Peyer's patch (tissue), 4 donors: ENCODE measurements at regions not wholly inside any gene's neighbourhood (a gene's known extent, or its start where the extent isn't known, plus 50 kb on each side); places are given as distances from the start of the nearest gene placed in this dataset.

Source experiments
- DNase-seq, 3 donors: peaks; one replicate each; pipeline ENCODE4 v3.0.0-alpha.2; 2017 to 2019
- H3K27ac ChIP-seq, 4 donors: fragments of 200-600 bp; sonication (generic); one replicate each; pipeline ENCODE4 v1.5.1; 2016 to 2019
- H3K27me3 ChIP-seq, 2 donors: fragments of 200-600 bp; sonication (generic); one replicate each; pipeline ENCODE4 v1.5.1; 2019
- H3K36me3 ChIP-seq, 3 donors: fragments of 200-600 bp; sonication (generic); one replicate each; pipeline ENCODE4 v1.5.1; 2016 to 2019
- H3K4me1 ChIP-seq, 4 donors: fragments of 200-600 bp; sonication (generic); one replicate each; pipeline ENCODE4 v1.5.1; 2016 to 2019
- H3K4me3 ChIP-seq, 4 donors: fragments of 200-600 bp; sonication (generic); 1 replicate in 3 of 4; 2 replicates in 1 of 4; pipeline ENCODE4 v1.5.1; 2016 to 2019; ENCODE audit warnings: mild to moderate bottlenecking in 1 of 4
- H3K9me3 ChIP-seq, 4 donors: fragments of 200-600 bp; sonication (generic); one replicate each; pipeline ENCODE4 v1.5.1; 2016 to 2019; ENCODE audit warnings: mild to moderate bottlenecking in 1 of 4
- CTCF ChIP-seq, 6 experiments: fragments of 450-650 bp in 4 of 6; fragments of 200-600 bp in 2 of 6; sonication (generic) in 1 of 6; IDR thresholded peaks; one replicate each; pipeline ENCODE4 v1.5.1; 2017 to 2019; ENCODE audit warnings: antibody characterized with exemption in 6 of 6, mild to moderate bottlenecking in 3 of 6, moderate library complexity in 1 of 6
- POLR2A ChIP-seq, 2 donors: fragments of 450-650 bp; IDR thresholded peaks; one replicate each; pipeline ENCODE4 v1.5.1; 2017; ENCODE audit warnings: antibody characterized with exemption in 2 of 2, mild to moderate bottlenecking in 2 of 2, moderate library complexity in 2 of 2

DNA sequence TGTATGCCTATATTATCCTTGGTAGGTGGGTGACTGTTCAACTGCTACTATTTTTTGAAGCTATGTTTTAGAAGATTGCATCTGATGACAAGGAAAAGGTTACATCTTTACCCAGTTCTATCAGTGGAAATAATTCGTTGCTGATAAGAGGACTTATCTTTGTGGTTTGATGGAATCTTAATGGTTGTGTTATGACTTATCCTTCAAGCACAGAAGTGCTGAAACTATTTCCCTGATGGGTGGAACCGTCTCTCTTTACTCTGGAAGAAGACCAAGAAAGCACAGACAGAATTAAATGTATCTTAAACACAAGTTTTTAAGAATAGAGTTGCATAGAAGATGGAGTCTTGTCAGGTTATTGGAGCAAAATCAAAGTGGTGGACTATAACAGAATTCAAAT, 437.7 kb upstream of the KAZN start:
- Histone ChIP-seq H3K36me3 (no peaks in the 10 kb centered on the region), H3K27me3 (no peaks in the 10 kb centered on the region), H3K27ac (no peak overlapping the region), H3K9me3 (peaks cover 0 to 5% (median 2%) of the 10 kb centered on the region in 4 donors), H3K4me3 (no peak overlapping the region), H3K4me1 (no peaks in the 10 kb centered on the region)
- DNase-seq = no peak
- TF ChIP-seq POLR2A (IDR thresholded peaks at IDR 0.05) = no peak
- TF ChIP-seq CTCF (IDR thresholded peaks at IDR 0.05) = no peak

GRCh38 chr1:14163246-14163645, 435.2 kb upstream of the KAZN start:
- H3K9me3 ChIP-seq = peaks cover 0 to 5% (median 0%) of the 10 kb centered on the region in 4 donors
- TF ChIP-seq POLR2A (IDR thresholded peaks at IDR 0.05) (no peak), CTCF (IDR thresholded peaks at IDR 0.05) (no peak)
- DNase-seq = no peak
- H3K4me3 ChIP-seq = no peak overlapping the region
- H3K27me3 ChIP-seq = no peaks in the 10 kb centered on the region
- H3K36me3 ChIP-seq = no peaks in the 10 kb centered on the region
- no peaks in the 10 kb centered on the region for H3K4me1 ChIP-seq
- no peak overlapping the region for H3K27ac ChIP-seq

DNA sequence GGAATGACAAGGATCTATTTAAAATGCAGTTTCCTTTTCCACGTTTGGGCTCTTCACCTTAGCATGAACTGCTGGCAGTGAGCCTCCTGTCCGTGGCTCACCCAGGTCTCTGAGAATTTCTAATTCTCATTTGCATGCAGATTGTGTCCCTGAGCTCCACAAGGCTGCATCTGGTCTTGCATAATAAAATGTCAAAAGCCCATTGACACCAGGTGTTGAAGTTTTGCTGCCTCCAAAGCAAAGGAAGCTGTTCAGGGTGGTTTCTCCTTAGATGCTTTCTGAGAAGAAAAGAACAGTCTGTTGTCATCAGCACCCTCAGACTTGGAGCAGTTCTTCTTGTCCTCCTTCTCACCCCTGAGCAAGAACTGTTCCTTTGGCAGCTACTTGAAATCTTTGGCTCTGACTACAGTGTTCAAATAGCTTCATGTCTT, 433.1 kb upstream of the KAZN start:
- no peak overlapping the region for H3K27ac ChIP-seq
- no peaks in the 10 kb centered on the region for H3K27me3 ChIP-seq
- H3K4me1 ChIP-seq = no peaks in the 10 kb centered on the region
- no peak overlapping the region for H3K4me3 ChIP-seq
- H3K9me3 ChIP-seq = peaks cover 0 to 5% (median 0%) of the 10 kb centered on the region in 4 donors
- H3K36me3 ChIP-seq = no peaks in the 10 kb centered on the region
- TF ChIP-seq POLR2A (IDR thresholded peaks at IDR 0.05) (no peak), CTCF (IDR thresholded peaks at IDR 0.05) (no peak)
- no peak for DNase-seq

DNA sequence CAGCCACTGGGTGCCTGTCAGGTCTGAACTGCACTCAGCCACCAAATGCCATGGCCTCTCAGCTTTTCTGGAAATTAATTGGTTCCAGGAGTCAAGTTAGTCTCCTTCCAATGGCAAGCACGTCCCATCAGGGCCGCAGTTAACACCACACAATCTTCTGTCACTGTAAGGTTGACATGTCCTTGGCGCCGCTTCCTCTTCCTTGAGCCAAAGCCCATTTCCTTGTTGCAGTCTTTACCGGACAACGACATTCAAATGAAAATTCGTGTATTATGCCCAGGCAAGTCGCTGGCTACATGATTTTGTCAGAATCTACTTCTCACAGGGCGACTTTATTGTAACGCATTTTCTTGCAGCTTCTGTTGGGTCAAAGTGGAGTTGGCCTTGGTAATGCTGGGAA, 430.6 kb upstream of the KAZN start:
- no peak overlapping the region for H3K4me3 ChIP-seq
- TF ChIP-seq POLR2A (IDR thresholded peaks at IDR 0.05) (no peak), CTCF (IDR thresholded peaks at IDR 0.05) (no peak)
- no peaks in the 10 kb centered on the region for H3K36me3 ChIP-seq
- no peaks in the 10 kb centered on the region for H3K4me1 ChIP-seq
- DNase-seq = no peak
- H3K9me3 ChIP-seq = peaks cover 0 to 2% (median 0%) of the 10 kb centered on the region in 4 donors
- H3K27me3 ChIP-seq = no peaks in the 10 kb centered on the region
- no peak overlapping the region for H3K27ac ChIP-seq

GRCh38 chr1:14168326-14169063, 430.0 kb upstream of the KAZN start:
- Histone ChIP-seq H3K4me3 (no peak overlapping the region), H3K4me1 (no peaks in the 10 kb centered on the region)
- TF ChIP-seq POLR2A (IDR thresholded peaks at IDR 0.05) = no peak
- no peak for TF ChIP-seq CTCF (IDR thresholded peaks at IDR 0.05)

More at GRCh38 chr1:14168326-14169063, 430.0 kb upstream of the KAZN start:
- no peaks in the 10 kb centered on the region for H3K36me3 ChIP-seq
- no peak for DNase-seq
- no peaks in the 10 kb centered on the region for H3K9me3 ChIP-seq
- no peak overlapping the region for H3K27ac ChIP-seq
- no peaks in the 10 kb centered on the region for H3K27me3 ChIP-seq
